ENCODE measurements at regions not wholly inside any gene's neighbourhood (a gene's known extent, or its start where the extent isn't known, plus 50 kb on each side); places are given as distances from the start of the nearest gene placed in this dataset.

DNA sequence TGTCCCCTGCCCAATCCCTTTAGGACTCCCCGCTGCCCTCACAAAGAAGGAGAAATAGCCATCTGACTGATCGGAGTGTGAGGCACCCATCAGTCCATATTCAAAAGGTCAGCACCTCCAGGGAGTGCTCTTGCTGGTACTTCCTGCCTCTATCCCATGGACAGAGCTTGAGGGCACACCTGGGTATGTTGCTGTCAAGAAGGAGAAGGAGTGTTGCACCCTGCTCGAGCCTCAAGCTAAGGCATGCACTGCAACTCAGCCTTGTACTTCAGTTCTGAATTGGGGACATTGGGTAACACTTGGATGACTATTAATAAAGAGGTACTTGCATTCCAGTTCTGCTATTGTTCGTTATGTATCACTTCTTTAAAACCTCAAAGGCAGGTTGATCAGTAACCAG lies 190.3 kb upstream of the ZC3H12A start:
- DNase-seq = no peak

DNA sequence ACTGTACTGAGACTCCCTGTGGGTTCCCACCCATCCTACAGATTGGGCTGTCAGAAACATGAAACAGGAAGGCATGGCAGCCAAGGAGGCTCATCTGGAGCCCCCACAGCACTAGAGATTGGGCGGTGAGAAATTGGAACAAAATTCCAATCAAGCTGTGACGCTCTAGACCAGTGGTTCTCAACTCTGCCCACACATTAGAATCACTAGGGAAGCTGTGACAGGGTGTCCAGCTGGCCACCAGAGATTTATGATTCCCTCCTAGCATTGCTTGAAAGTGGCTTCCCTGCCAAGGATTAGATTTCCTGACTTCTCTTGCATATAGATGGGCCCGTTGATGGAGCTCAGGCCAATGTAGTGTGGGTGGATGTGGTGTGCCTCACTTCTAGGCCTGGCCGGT lies 187.5 kb upstream of the ZC3H12A start:
- no peak for DNase-seq

DNA sequence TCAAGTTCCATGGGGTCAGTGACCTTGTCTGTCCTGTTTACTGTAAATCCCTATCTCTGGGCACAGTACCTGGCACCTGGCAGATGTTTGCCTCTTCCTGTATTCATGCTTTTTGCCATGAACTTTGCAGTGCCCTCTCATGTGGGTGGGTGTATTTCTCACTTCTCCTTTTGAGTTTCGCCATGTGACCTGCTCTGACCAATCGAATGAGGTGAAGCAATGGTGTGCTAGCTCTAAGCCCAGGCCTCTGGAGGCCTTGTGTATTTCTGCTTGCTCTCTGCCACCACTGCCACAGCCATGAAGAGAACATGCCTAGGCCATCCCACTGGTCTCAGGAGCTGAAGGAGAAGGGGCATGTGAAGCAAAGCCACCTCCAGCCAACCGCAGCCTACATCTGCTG lies 185.5 kb upstream of the ZC3H12A start:
- no peak for DNase-seq

DNA sequence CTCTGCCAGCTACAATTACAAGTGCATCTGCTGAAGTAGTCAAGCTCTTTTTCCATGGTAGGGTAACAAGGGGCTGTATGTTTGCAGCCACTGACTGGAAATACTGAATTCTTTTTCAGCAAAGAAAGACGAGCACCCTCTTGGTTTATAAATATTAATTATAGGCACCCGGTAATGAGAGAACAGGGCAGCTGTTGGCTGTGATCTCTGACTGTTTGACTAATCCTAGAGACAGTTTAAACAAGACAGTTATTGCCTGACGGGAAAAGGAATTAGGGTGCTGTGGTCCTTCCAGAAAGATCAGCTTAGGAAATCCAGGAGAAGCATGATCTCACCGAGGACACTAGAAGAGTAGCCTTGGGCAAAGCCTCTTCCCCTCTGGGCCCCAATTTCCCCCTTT lies 183.7 kb upstream of the ZC3H12A start:
- DNase-seq = no peak

DNA sequence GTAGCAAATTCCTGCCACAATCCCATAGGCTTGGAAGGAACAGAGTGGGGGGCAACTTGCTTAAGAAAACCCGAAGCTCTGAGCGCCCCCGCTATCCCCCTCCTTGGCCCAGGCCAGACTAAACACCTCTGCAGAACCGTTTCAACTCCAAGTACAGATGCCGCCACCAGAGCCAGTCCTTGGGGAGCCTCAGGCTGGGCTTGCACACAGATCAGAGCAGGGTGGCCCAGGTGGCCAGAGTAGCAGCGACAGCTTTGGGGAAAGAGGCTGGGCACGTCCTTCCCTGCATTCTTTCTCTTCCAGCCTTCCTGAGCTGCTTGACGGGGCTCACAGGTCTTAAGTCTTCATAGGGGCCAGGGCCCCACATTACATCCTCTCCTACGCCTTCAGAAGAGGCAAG lies 181.6 kb upstream of the ZC3H12A start:
- DNase-seq = no peak

DNA sequence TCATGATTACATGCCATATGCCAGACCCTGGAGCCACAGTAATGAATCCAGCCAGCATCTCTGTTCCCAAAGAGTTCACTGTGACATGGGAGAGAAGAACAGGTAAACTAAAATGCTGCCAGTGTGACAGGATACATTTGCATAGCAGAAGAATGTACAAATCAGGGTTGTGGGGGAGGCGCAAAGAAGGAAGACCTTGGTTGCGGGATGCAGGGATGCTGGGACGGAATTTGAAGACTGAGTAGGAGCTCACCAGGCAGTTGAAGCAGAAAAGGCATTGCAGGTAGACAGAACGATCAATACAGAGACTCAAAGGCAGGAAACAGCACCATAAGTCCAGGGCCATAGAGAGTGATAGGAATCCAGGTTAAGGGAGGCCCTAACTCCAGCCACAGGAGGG lies 180.3 kb upstream of the ZC3H12A start:
- DNase-seq = no peak

DNA sequence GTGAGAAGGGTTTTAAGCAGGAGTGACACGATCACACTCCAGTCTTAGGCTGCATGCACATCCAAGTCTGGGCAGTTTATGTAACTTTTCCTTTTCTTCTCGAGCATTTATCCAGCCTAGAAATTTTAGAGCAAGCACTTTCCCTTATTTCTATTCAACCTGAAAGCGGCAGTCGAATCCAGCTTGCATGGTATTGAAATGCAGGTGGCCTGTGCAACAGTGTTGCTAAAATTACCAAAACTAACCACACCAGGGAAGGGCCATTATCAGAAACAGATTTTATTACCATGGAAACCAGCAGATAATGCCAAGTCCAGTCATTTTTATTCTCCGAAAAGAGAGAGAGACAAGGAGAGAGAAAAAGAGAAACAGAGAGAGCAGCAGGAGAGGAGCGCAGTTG lies 179.9 kb upstream of the ZC3H12A start:
- no peak for DNase-seq

DNA sequence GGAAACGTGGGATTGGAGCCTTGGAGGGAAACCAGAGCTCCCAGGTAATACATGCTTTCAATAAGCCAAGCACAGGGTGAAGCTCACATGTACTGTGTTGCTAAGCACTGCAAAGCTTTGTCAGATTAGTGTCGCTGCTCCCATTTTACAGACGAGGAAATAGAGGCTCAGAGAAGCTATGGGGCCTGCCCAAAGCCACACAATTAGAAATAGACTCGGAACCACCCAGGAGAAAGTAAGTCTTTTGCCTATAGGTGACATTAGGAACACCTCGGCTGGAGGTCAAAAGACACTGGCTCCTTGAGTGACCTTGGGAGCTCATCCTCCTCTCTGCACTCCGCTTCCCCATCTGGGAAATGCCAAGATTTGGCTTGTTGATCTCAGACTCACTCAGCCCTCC lies 175.6 kb upstream of the ZC3H12A start:
- no peak for DNase-seq

DNA sequence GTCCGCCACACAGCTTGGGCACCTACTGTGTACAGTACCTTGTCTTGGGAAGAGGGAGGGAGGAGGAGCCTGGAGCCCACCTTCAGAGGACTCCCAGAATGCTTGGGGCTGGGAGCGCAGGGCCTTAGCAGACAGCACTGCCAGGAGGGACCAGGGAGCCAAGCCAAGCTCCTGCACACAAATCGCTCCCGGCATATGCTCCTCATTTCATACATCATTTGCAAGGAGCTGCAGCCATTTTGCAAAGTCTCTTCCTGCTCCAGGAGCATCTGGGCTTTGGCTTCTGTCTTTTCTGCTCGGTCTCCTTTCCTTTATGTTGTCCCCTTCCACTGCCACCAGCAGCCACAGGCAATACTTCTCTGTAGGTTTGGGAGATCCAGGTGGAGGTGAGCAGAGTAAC lies 175.2 kb upstream of the ZC3H12A start:
- no peak for DNase-seq

DNA sequence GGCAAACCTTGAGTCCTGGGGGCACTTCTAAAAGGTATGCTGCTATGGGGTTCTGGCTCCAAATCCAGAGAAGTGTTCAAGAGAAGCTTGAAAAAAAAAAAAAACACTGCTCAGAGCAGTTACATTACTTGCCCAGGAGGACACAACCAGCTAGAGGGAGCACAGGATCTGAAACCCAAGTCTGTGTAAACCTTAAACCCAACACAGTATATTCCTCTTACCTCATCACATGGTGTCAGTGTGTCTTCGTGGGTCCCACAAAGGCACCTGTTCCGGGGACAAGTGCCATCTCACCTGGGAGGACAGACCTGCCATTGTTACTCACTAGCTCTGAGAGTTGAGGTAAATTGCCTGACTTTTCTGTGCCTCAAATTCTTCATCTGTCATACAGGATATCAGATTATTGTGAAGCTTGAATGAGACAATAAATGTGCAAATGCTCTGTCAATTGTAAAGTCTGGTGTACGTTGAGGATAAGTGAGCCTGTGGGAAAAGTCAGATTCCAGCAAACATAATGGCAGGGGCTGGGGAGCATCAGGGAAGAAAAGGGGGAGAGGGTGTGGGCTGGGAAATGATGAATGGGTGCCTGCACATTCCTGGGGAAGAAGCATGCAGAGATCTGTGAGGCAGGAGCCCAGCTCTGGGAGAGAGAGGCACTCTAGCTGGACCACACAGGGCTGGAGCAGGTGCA lies 170.4 kb upstream of the ZC3H12A start:
- DNase-seq = no peak

DNA sequence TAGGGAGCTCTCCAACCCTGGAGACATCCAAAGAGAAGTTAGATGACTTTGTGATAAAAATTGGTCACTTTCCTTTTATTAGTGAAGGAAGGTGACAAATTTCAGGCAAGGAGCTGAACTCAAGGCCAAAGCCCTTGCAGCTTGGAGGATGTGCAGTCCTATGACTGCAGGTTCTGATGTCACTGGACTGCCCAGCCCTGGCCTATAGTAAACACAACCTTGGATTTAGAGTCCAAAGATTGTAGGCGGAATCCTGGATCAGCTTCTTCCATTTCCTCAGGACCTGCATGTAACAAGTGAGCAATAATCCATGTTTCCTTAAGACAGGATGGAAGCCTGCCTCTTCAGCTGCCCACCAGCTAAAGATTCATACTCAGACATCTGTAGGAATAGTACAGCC lies 169.3 kb upstream of the ZC3H12A start:
- no peak for DNase-seq

DNA sequence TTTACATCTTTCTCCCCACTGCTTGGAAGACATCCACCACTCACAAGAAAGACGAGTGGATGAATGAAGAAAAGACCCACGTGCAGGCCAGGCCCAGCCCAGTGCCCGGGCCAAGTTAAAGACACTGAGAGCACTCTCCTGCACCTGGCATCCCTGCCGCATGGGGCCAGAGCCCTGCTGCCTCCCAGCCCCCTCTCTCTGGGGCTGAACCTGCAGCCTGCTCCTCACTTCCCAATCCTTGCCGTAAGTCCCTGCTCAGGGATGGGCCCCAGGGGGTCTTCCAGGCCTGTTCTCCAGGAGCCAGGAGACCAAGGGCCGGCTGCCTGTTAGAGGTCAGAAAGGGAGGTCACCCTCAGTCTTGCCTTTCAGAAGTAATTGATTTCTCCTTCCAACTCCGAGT lies 168.5 kb upstream of the ZC3H12A start:
- no peak for DNase-seq

DNA sequence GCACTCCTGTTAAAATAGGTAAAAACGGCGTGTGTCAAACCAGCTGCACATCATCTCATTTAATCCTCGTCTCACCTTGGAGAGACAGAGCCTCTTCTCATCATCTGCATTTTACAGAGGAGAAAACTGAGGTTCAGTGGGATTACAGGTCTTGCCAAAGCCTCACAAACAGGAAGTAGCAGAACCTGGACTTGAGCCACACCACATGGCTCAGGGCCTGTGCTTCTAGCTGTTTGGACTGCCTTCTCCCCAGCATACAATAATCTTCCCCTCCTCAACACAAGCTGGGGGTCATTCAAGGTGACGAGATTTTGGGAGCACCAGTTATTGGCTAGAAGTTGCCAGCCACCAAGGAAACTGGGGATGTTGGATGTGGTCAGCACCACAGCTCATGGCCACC lies 167.9 kb upstream of the ZC3H12A start:
- DNase-seq = no peak

DNA sequence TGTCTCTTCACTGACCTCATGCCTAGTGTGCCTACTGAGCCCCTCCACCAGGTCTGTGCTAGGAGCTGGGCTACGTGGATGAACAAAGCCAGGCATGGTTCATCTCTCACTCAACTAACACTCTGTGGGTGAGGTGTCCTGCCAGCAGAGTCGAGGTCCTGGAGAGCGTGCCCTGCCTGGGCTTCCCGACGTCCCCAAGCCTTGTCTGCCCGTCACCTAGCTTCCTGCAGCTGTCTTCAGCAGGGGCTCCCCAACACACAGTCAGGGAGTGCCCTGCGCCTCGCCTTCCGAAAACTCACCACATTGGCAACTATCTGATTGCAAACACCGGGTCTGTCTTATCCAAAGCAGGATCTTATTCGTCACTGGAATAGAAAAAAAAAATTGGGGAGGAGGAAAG lies 167.5 kb upstream of the ZC3H12A start:
- DNase-seq = no peak

DNA sequence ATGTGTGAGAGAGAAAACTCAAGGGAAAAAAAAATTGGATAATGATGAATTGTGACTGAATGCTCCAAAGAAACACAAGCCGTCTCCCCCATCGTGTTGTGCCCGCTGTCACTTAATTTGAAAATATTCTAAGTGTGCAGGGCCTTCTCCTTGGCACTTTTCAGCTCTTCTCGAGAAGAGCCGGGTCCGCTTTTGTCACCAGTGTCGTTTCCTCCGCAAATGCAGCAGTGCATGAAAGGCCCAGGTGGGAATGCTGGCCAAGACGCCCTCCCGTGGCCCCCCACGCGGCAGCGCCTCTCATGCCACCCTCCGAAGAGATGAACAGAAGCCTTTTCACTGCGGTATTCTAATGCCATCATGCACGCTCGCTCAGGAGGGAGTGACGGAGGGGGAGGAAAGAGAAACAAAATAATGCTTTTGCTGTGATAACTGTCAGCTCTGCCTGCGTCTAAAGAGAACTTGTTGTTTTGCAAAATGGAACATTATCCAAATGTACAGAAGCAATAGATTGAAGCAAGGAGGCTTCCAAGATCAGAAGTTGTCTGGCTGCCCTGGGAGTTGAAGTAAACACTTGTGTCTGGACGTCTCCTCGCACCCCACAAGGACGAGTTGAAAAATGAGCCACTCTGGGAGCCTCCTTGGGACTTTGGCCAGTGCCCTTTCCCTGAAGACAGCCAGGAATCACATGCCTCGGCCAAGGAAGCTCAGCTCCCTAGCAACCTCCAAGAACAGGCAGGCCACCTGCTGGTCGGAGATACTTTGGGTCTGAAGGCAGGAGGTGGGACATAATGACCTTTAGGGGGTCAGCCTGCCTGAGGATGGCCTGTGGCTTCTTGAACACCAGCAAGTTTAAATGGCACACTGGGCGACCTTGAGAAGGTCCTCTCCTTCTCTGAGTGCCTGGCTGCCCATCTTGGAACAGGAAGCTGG lies 166.1 kb upstream of the ZC3H12A start:
- DNase-seq = no peak

DNA sequence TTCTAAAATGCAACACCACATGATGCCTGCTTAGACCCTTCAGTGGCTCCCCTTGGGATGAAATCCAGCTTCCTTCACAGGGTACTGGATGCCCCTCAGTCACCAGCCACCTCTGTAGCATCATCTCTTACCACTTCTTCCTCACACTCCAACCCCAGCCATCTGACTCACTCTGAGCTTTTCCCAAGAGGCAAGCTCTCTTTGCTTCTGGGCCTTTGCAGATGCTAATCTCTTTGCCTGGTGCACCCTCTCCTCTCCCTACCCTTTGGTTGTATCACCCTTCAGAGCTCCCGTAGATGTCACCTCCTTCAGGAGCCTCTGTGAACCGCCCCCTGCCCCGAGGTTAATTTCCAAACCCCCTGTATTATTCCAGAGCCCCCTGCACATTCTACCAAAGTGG lies 164.8 kb upstream of the ZC3H12A start:
- no peak for DNase-seq

DNA sequence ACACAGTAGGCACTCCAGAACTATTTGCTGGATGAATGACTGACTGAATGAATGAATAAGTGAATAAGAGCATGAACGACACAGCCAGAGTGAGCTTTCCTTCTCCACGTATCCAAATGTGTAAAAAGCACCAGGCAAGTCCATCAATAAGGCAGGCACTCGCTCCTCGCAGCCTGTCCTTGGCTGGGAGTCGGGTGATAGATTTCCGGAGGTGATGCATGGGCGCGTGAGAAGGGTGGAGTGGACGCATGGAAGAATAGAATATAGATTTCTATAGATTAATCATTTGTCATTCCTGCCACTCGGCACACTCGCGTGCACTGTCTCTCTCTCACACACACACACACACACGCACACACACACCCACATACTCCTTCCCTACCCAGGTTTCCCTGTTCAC lies 164.3 kb upstream of the ZC3H12A start:
- DNase-seq = no peak

DNA sequence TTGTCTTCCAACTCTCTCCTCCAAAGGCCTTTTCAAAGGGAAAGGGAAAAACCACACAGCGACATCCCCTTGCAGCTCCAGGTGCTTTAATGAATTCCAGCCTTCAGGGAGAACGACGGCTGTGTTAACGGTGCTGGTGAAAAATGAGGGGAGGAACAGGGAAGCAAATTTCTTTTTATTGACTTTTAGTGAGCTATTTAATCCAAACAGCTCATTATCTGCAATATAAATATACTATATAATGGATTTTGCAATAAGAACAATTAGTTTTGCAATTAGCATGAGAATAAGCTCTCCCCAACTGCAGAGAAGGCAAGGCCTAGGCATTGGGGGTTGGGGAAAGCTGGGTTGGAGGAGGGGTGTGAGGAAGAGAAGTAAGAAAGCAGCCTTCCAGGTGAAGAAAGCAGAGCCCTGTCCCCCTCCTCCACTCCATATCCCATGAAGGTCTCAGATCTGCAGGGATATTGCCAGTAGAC lies 159.0 kb upstream of the ZC3H12A start:
- no peak for DNase-seq

DNA sequence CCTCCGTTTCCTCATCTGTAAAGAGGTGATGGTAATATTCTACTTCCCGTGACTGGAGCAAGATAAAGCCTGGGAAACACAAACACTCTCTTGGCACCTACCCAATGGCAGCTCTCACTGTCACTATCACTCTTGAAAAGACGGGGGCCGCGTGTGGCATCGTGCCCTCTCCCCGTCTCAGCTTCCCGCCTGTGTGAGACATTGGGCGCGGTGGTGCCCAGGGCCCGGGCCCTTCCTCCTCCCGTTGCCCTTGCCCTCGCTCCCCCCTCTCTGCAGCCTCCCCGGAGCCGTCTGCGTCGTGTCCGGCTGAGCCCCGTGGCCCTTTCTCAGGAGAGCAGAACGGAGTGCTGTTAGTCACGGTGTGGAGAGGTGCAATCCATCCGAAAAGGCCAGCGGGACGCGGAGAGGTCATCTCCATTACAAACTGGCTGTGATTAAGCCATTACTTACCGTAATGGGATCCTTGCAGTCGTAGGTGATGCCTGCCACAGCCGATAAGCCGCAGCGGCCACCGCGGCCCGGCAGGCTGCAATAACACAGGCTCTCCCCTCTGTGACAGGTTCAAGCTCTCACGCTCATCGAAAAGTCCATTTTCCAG lies 156.4 kb upstream of the ZC3H12A start:
- DNase-seq = no peak

DNA sequence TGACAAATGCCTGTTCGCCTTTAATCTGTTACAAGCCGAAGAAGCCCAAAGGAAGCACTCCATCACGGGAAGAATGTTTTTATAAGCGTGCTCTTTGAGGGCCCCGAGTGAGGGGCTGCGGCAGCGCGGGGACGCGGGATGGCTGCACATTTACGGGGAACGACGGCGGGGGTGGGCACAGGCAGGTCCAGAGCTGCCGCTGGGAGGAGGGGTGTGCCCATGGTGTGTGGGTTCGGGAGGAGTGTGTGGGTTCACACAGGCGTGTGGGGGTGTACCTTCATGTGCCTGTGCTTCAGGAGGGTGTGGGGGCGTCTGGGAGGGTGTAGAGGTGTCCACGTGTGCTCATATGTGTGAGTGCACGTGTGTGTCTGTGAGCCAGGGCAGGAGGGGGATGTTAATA lies 155.9 kb upstream of the ZC3H12A start:
- DNase-seq = no peak

DNA sequence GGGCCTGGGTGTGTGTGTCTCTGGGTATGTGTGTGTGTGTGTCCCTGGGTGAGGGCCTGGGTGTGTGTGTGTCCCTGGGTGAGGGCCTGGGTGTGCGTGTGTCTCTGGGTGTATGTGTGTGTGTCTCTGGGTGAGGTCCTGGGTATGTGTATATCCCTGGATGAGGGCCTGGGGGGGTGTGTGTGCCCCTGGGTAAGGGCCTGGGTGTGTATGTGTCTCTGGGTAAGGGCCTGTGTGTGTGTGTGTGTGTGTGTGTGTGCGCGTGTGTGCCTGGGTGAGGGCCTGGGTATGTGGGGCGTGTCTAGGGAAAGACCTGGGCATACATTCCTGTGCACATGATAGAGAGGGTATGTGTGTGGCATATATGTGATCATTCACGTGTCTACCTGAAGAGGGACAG lies 155.1 kb upstream of the ZC3H12A start:
- no peak for DNase-seq

DNA sequence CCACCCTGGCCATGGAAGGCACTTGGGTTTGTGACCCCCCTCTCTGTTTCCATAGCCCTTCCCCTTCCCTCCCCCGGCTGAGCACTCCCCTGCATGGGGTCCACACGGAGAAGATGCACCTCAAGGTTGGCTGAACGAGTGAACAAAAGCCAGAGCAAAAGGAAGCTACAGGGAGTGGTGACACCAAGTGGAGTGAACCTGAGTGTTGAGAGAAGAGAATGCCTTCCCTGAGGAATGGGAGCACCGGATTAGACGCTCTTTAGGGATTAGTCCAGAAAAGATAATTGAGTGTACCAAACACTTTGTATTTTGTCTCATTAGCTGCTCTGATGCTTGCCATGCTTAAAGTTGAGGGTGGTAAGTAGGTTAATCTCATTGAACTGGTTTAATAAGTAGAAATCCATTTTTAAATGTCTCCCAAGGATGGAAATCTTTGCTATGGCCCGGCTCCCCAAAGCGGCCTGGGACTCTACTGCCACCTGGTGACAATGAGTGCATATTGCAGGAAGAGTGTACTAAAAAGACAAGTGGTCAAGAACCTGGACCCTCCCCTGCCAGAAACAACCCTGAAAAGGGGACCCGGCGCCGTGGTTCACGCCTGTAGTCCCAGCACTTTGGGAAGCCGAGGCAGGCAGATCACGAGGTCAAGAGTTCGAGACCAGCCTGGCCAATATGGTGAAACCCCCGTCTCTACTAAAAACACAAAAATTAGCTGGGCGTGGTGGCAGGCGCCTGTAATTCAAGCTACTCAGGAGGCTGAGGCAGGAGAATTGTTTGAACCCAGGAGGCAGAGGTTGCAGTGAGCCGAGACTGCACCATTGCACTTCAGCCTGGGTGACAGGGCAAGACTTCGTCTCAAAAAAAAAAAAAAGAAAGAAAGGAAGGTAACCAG lies 150.6 kb upstream of the ZC3H12A start:
- no peak for DNase-seq

DNA sequence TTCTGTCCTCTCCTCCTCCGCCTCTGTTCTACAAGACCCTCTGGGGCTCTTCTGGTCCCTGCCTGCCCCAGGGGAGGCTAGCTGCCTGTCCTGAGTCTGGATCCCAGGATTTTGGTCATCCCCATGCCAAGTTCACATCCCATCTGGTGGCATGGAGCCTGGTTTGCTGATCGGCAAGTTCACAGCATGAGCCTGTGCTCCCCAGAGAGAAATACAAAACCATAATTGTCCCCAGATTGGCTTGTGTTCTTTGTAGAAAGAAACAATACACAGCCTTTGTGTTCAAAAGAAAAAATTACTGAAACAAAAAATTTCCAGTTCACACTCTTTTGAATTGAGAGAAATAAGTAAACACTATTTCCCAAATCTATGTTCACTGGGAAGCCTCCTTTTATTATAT lies 149.4 kb upstream of the ZC3H12A start:
- DNase-seq = peak; percentile 52 to 69
